ENCODE measurements at regions not wholly inside any gene's neighbourhood (a gene's known extent, or its start where the extent isn't known, plus 50 kb on each side); places are given as distances from the start of the nearest gene placed in this dataset.

GRCh38 chr1:90837420-90837819 lies 120.3 kb upstream of the BARHL2 start:
- no peak for TF ChIP-seq CTCF (IDR thresholded peaks at IDR 0.05)
- TF ChIP-seq POLR2AphosphoS5 (IDR thresholded peaks at IDR 0.05; ENCODE audit: low read depth, low read length): no peak
- no peak for TF ChIP-seq REST (IDR thresholded peaks at IDR 0.05; ENCODE audit: insufficient read depth in 1 of 2, low read depth in 2 of 2, low read length in 1 of 2)
